Hypothalamus (tissue), 51 donors: ENCODE measurements at regions not wholly inside any gene's neighbourhood (a gene's known extent, or its start where the extent isn't known, plus 50 kb on each side); places are given as distances from the start of the nearest gene placed in this dataset.
"Not testable (repeated sequence)": the region's sequence is repeated elsewhere in the genome, so short reads cannot be mapped to it uniquely, and the experiment has no call there.

ENCODE experiments used
- DNase-seq, 51 donors: peaks; one replicate each; lab custom pipeline; 2025; lab: John Stamatoyannopoulos, UW

DNA sequence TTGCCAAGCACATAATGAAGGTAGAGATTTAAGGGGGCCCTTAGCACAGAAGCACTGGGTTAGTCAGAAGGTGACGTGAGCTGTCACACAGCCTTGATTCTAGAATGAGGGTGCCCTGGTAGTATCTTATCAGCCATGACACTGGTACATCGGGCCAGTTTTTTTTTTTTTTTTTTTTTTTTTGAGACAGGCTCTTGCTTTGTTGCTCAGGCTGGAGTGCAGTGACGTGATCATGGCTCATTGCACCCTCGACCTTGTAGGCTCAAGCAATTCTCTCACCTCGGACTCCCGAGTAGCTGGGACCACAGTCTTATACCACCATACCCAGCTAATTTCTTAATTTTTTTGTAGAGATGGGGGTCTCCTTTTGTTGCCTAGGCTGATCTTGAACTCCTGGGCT is 872.6 kb upstream of the DEFB115 start:
- not testable (repeated sequence) for DNase-seq

- not testable (repeated sequence) for DNase-seq
These were observed 871.4 kb upstream of the DEFB115 start for GRCh38 chr20:30386099-30386498.

DNA sequence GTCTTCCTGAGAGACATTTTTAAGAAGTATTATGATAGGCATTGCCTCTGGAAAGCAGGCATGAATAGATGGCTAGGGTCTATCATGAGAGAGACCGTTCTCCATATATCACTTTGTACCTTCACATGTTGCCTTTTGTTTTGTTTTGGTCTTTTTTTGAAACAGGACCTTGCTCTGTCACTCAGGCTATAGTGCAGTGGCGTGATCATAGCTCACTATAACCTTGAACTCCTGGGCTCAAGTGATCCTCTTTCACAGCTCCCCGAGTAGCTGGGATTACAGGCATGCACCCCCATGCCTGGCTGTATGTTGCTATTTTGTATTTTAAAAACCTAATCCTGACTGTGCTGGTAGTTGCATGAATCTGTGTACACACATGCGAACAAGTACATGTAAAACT is 869.6 kb upstream of the DEFB115 start:
- not testable (repeated sequence) for DNase-seq

DNA sequence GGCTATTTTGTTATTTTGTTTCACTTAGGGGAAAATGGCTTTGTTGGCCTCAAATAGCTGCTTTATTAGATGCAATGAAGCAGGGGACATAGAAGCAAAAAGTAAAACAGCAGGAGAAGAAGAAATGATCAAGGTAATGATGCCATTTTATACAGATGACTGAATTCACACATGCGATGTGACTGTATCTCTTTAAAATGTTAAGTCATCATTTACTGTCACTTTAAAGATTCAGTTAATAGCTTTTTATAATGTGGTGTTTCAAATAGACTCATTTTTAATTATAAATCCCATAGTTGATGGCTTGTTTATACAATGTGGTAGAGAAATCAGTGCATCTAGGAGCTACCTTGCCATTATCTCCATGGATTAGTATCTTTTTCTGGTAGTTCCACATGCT is 863.9 kb upstream of the DEFB115 start:
- DNase-seq = not testable (repeated sequence)

DNA sequence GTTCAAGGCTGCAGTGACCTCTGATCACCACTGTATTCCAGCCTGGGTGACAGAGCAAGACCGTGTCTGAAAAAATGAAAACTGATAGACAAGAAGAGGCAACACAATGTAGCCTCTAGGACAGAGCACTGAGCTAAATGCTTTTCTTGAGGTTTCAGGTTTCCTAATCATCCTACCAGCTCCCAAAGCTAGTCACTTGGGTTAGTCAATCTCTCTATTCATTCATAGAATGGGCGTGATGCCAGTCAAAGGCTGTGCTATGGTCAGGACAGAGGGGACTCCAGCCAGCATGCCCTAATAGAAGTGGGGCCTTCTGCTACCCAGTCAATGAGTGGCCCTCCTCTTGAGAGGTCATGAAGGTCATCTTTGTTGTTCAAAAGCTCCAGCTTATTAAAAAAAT is 860.4 kb upstream of the DEFB115 start:
- not testable (repeated sequence) for DNase-seq

DNA sequence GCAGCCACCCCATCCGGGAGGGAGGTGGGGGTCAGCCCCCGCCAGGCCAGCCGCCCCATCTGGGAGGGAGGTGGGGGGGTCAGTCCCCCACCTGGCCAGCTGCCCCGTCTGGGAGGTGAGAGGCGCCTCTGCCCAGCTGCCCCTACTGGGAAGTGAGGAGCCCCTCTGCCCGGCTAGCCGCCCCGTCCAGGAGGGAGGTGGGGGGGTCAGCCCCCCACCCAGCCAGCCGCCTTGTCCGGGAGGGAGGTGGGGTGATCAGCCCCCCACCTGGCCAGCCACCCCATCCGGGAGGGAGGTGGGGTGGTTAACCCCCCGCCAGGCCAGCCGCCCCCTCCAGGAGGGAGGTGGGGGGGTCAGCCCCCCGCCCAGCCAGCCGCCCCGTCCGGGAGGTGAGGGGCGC is 852.4 kb upstream of the DEFB115 start:
- not testable (repeated sequence) for DNase-seq

- DNase-seq = not testable (repeated sequence)
These were observed 851.9 kb upstream of the DEFB115 start for GRCh38 chr20:30405585-30405984.

- not testable (repeated sequence) for DNase-seq
These were observed 851.1 kb upstream of the DEFB115 start for GRCh38 chr20:30406370-30406769.

GRCh38 chr20:30412972-30413371 is 844.5 kb upstream of the DEFB115 start:
- no peak for DNase-seq

- not testable (repeated sequence) for DNase-seq
These were observed 840.1 kb upstream of the DEFB115 start for GRCh38 chr20:30417387-30417786.

DNA sequence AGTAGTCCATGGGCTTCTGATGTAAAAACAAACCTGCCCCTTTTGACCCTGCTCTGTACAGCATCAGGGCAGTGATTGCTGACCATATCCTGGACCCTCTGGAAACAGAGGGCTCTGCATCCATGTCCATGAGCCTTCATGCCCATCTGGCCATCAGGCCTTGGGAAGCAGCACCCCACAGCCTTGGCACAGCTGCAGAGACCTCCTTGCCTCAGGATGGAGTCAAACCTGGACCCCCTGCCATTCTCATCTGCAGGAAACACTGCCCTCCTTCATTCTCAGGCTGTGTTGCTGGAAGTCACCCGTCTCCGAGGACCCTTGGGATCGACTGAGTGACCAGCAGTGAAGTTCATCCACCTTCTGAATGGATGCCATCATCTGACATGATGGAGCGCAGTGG is 839.1 kb upstream of the DEFB115 start:
- not testable (repeated sequence) for DNase-seq

DNA sequence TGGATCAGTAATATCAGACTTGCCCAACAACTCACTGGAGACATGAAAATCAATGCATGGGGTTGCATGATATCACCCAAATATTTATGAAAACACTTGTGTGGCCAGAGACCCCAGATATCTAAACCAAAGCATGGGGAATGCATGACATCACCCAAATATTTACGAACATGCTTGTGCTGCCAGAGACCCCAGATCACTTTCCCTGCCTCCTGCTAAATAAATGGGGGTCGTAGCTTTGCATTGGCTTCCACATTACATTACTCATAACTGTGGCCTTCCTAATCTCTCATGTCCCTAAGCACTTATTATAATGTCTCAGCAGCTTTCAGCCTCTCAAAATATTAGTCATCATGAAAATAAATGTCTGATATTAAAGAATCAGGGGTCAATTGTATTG is 838.0 kb upstream of the DEFB115 start:
- no peak for DNase-seq

- not testable (repeated sequence) for DNase-seq
These were observed 837.5 kb upstream of the DEFB115 start for GRCh38 chr20:30419871-30420420.
